GM21367 (cell line): ENCODE measurements at regions not wholly inside any gene's neighbourhood (a gene's known extent, or its start where the extent isn't known, plus 50 kb on each side); places are given as distances from the start of the nearest gene placed in this dataset.
"Not testable (repeated sequence)": the region's sequence is repeated elsewhere in the genome, so short reads cannot be mapped to it uniquely, and the experiment has no call there.

Experiments
- ATAC-seq: cut with Tn5 transposase; IDR thresholded peaks from one replicate; pipeline ENCODE4 v1.9.1; 2021; ENCODE audit not compliant: unreplicated experiment

DNA sequence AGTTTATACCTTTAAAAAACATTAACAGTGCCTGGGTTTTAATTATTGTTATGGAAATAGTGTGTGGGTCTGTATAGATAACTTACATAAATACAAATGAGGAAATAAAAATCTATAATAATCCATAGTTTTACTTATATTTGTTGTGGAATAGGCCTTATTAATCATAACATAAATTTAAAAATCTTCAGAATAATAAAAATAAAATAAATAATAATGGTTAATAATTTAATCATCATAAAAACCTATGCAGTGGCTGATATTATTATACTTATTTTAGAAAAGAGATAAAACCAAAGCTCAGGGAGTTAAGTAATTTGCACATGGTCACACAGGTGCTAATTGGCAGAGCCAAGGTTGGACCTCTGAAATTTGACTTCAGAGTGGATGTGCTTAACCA lies 785.3 kb upstream of the SEMA6A start:
- no peak for ATAC-seq

DNA sequence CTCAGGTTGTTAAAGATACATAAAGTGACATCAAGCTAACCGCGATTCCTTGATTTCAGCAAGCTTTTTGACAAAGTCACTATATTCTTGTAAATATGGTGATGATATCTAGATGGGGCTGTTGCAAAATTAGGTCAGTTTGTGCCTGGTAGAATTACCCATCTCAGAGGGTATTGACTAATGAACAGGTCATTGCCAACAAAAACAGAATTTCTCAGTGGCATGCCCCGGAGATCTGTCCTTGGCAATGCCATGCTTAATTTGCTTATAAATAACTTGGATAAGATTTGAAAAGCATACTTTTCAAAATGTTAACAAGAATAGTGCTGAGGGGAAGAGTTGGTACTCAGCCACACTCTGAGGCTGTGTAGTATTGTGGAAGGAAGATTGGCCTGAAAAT lies 783.3 kb upstream of the SEMA6A start:
- no peak for ATAC-seq

DNA sequence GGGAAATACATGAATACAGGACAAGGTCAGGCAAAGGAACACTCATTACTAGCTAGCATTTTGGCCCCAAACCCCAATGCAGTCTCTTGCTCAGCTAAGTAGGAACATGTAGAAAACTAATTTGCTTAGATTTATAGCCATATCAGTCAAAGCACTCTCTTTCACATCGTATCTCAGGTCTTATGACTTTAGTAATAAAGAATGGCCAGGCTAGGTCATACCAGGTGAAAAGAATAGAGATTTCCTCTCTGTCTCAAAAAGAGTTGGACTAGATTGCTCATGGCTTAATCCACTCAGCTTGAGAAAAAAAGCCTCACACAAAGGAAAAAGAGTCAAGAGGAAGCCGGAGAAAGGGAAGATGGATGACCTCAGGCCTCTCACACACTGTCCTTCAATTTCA lies 772.7 kb upstream of the SEMA6A start:
- no peak for ATAC-seq

DNA sequence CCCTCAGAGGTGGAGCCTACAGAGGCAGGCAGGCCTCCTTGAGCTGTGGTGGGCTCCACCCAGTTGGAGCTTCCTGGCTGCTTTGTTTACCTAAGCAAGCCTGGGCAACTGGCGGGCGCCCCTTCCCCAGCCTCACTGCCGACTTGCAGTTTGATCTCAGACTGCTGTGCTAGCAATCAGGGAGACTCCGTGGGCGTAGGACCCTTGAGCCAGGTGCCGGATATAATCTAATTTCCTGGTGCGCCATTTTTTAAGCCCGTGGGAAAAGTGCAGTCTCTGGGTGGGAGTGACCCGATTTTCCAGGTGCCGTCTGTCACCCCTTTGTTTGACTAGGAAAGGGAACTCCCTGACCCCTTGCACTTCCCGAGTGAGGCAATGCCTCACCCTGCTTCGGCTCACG lies 769.1 kb upstream of the SEMA6A start:
- ATAC-seq: not testable (repeated sequence)

DNA sequence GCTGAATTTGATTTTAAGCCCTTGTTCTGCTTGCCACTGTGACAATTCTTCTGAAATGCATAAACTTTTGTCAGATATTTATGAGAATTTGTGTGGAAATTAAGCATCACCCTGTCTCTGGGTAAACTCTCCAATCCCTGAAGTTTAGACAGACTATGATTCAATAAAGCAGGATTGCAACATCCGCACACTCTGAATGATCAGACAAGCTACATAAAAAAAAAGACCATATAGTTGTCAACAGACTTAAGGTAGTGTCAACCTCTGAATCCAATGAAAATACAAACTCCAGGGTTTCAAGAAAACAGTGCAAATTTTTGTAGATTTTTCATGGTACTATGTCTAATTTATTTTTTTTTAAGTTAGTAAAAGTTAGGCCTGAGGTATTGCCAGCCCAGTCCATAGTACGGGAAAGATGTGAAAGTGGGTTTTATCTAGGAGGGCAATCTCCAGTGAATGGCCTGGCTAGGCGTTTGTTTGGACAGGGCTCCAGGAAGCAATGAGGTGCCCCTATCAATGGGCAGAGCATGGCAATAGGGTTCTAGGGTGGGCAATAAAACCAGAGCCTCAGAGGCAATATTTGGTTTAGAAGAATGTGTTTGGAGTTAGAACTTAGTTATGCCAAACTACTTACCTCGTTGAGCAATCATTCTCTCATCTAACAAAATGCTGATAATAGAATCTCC lies 762.6 kb upstream of the SEMA6A start:
- no peak for ATAC-seq

DNA sequence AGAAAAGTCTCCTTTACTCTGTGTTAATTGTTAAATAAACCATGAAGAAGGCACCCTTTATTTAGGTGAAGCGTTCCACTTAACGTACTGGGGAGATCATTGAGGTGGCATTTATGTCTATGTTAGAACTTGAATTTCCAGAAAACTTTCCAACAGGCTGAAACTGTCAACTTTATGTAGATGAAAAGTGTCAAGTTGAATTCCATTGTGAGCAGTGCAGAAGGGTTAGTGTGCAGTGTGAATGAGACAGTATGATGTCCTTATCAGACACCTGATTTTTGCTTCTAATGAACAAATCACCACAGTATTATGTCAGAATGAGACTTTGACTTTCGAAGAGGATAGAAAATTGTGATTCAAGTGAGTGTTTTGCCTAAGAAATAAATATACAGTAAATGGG lies 761.6 kb upstream of the SEMA6A start:
- ATAC-seq: no peak

DNA sequence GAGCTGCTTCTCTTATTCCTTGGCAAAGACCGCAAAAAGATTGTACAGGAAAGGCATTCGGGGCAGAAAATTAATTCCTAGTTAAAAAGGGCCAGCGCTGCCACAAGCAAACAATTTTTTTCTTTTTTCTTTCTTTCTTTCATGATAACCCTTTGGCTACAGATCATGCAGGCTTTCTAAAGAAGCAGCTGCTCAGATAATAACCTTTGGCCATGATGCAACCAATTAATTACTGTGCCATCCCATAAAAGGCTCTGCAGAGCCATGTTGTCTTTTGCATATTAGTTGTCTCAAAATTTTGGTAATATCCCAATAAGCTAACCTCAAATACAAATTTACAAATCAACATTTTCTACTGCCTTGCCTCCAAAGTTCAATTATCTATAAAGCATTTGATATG lies 758.4 kb upstream of the SEMA6A start:
- no peak for ATAC-seq

DNA sequence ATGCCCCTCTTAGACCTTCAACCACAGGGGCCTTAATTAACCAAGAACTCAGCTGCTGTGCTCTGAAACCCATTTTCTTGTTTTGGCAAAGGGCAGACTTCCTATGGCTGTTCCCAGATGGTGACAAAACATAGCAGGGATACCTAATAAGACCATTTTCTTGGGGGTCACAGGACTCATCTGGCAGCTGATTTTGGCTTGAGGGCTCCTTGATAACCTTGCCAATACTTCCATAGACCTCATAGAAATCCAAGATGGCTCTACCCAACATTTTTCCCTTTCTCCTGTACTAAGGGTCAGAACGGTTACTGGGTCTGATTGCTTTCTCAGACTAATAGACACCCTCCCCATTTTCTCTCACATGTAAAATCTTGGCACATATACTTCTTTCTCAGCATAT lies 757.7 kb upstream of the SEMA6A start:
- ATAC-seq: no peak

DNA sequence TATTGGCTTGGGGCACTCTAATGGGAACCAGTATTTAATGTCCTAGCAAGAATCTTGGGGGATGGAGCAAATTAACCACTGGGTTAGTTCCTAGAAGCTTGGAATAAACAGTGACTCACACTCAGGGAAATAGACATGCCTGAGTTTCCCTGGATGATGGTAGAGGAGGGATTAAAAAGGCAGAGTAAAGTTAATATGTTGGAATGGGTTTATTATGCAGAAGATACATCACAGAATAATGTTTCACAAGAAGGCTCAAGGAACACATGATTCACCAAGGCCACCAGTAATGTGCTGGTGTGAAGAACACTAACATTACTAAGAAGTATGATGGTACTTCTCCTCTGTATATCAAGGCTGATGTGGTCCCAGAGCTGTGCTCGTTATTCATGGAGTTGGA lies 752.9 kb upstream of the SEMA6A start:
- ATAC-seq: no peak

DNA sequence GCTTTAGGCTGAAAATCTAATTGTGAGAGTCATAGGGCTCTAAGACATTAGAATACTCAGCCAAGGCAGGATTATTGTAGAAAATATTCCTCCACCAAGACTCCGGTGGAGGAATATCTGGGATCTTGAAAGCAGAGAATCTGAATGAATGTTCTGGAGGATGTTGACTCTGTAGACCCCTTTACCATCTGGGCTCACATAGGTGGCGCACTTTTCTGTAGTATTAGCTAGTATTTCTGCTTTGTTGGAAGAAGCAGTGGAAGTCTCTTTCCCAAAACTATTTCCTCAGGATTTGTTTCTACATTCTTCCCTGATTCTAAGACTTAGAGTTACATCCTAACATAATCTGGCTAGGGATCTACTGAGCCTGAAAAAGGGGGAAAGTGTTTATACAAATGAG lies 752.4 kb upstream of the SEMA6A start:
- no peak for ATAC-seq

DNA sequence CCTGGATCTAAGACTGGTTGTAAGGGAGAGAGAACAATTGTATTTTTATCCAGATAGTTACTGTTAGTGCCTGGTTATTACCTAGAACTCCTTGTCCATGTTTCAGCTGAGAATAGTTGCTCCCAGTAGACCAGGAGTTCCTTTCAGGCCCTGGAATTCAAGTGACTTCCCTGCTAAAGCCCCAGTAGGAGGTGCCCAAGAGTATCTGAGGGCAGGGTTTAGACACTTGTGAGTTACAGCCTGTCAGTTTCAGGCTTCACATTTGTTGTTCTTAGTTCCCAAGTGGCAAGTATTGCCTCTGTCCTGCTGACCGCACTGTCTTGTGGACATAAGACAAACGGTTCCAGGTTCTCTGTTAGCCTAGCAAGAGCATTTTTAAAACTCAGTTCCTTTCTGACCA lies 743.9 kb upstream of the SEMA6A start:
- no peak for ATAC-seq

DNA sequence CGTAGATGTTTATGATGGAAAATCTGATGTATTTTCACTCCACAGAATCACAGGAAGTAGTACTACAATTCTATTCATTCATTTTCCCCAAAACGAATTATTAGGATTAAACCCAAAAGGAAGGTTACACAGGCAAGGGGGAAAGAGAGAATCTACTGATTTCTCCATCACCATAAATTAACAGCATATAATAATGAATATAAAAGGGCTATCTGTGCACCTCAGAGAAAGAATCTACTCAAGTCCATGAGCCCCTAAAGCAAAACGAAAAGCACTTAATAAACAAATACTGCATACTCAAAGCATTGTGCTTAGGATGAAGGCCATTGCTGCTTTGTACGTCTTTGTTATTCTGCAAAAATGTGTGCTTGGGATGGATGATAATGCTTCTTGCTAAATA lies 740.5 kb upstream of the SEMA6A start:
- ATAC-seq: no peak

DNA sequence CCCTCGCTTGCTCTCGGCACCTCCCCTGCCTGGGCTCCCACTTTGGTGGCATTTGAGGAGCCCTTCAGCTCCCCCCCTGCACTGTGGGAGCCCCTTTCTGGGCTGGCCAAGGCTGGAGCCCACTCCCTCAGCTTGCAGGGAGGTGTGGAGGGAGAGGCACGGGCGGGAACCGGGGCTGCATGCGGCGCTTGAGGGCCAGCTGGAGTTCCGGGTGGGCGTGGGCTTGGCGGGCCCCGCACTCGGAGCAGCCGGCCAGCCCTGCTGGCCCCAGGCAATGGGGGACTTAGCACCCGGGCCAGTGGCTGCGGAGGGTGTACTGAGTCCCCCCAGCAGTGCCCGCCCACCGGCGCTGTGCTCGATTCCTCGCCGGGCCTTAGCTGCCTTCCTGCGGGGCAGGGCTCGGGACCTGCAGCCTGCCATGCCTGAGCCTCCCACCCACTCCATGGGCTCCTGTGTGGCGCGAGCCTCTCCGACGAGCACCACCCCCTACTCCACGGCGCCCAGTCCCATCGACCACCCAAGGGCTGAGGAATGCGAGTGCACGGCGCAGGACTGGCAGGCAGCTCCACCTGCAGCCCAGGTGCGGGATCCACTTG lies 730.0 kb upstream of the SEMA6A start:
- not testable (repeated sequence) for ATAC-seq

DNA sequence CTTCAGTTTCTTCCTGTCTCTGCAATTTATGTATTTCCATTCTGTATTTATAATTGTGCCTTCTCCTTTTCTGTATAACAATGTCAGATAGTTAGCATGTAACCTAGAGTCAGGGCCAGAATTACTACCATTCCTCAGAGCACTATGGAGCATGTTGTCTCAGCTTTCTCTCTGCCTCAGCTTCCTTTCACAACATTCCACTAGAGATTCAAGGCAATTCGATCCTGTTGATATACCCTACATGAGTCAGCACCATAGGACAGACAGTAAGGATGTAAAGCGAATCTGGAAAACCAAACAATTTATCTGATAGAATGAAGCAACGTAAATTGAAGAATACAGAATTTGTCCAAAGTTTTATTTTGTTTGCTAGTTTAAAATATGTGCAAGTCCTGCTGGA lies 728.3 kb upstream of the SEMA6A start:
- ATAC-seq: no peak

DNA sequence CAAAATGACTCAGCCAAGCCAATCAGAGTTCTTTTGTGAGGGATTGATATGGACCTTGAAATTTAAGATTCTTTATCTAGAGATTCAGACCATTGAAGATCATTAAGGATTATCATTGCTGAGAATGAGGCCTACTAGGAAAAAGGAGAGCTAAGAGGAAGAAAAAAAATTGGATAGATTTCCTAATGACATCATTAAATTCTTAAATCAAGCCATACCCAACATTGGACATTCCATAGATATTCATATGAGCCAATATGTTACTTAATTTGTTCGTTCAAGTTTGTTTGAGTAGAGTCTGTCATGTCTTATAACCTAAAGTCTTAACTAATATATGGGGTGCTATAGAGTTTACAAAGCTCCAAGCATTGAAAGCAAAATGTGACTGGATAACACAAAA lies 727.9 kb upstream of the SEMA6A start:
- no peak for ATAC-seq

DNA sequence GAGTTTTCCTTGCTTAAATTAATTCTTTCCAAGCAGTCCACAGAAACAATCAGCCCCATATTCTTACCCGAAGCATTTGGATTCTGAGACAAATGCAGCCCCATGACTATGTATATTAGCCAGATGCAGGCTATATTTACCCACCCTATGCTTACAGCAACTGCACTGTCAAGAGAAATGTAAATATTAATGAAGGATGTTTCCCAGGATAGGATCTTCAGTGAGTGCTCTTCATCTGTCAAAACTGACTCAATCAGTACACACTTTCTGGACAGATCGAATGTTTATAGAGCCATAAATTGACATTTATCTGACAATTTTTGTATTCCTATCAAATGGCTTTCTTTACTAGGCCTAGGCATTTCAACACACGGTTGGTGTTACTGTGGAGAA lies 725.3 kb upstream of the SEMA6A start:
- no peak for ATAC-seq

DNA sequence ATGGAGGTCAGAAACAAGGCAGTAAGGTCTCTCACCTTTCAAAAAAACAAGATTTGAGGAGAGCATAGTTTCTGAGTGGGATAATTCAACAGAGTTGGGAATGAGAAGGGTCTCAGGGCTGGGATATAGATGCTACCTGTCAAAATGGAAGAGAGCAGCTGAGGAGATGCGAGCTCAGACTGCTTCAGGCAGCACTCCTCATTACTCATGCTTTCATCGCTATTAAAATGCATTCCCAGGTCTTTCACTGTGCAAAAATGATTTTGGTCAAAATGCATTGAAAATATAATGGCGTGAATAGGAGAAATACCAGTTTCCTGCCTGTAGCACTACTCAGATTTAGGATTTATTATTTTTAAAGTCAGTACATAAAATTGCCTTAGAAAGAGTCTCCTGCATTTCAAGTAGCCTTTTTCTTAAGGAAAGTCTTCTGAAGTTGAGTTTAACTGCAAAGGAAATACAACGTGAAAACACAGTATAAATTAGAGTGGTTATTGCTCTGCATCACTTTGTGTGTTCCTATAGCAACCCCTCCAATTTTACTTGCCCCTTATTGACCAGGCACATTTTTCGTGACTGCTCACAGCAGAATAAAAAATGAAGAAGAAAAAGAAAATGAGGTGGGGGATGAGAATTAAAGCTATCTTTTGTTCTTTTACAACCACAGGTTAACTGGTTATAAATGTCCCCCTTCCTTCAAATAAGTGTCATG lies 724.8 kb upstream of the SEMA6A start:
- no peak for ATAC-seq

DNA sequence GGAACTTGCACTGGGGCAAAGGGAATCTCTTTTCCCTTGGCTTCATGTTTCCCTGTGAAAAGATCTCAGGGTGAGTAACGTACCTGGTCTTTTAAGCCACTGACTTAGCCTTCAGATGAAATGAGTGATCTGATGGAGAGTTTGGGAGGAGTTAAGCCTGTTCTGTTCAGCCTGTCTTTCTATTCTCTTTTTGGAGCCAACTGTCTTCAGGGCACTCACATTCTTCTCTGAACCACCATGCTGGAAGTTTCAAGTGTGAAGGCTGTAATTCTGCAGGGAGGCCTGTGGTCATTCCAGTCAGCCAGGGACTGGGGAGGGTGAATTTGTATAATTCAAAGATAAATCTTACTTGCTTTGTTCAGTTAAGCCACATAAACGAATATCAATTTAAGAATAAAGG lies 722.2 kb upstream of the SEMA6A start:
- no peak for ATAC-seq

DNA sequence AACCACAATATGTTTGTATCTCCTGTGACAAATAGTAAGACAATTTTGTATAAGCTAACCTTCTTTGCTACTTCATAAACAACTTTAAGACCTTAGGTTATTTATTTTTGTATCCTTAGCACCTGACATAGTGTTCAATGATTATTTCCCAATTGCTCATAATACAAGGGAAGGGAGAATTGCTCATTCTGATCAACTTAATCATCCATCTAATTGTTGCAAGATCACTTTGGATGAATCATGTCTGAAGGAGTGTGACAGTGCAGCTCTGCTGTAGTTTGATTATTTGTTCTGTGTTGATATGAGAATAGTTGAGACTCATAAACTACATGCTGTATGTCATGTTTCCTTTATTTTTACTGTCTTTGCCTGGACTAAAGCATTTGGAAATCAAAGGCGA lies 721.3 kb upstream of the SEMA6A start:
- ATAC-seq: no peak

DNA sequence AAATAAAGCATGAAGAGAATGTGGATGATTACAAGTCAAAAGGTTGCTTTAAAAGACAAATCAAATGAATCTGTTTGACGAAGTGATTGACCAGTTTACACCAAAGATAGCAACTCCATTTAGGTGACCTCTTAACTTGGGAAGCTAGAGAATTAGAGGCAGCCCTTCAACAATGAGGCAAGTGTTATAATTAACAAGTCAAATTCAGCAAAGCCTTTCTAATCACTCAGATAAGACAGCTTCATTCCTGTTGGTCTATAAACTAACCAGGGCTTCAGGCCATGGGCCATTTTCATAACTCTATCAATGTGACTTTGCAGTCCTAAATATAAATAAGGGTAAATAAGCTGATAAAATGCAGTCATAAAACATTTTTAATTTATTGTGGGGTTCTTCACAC lies 712.2 kb upstream of the SEMA6A start:
- no peak for ATAC-seq

DNA sequence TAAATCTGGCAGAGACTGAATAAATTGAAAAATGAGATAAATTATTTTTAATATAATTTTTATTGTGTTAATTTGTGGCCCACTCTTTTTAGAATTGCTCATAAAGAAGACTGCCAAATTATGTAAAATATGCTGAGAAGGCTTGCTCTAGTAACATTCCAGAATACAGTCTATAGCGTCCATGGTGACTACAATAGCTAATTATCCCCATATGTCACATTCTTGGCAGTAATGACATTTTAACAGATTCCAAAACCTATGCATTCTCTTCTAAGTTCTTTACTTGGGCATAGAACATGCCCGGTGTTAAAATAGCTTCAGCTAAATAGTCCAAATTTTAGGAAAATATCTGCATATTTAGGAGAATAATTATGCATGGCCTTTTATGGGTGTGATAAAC lies 697.0 kb upstream of the SEMA6A start:
- ATAC-seq: no peak

DNA sequence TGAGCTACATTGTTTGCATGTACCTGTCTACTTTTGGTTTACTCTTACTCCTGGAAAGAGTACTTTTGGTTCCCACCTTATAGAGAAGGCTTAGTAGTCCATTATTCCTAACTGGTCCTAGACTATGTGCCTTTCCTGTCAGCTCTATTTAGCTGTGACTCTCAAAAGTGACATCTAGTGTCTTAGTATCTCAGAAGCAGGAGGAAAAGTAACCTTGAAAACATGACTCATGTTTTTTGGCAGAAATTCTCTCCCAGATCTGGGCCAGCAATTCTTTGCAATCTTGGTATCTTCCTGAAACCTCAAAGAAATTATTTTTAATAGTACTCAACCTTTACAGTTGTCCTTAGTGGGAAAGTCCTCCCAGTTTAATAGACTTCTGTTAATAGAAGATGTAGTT lies 691.7 kb upstream of the SEMA6A start:
- no peak for ATAC-seq

DNA sequence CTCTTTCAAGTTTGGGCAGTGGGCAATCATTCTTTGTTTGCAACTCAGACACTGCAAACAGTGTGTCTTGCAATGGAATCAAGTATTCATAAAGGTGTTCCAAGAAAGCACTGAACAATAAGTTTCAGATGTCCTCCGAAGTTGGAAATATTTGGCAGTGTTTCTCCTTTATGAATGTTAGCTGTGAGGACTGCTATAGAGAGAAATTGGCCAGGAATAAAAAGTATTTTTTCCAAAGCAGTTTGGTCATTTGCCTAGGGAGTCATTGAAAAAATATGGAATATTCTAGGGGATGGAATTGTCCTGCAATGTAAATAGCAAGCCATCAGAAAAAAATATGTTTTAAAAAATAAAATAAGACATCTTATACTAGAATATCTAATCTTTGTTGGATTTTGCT lies 688.6 kb upstream of the SEMA6A start:
- ATAC-seq: no peak
